Stimulated activated CD8-positive, alpha-beta memory T cell treated with anti-CD3 and anti-CD28 coated beads, Interleukin-15, amount 100 ng/mL, for 4 hours (primary cell): ENCODE measurements at regions not wholly inside any gene's neighbourhood (a gene's known extent, or its start where the extent isn't known, plus 50 kb on each side); places are given as distances from the start of the nearest gene placed in this dataset.

Source experiments
- DNase-seq, 2 donors: peaks; one replicate each; pipeline ENCODE4 v3.0.0-alpha.2; 2020; ENCODE audit warnings: low read depth in 2 of 2

- no peak for DNase-seq
Measured at GRCh38 chr2:121159291-121160071, 125.5 kb downstream of the TFCP2L1 start.

GRCh38 chr2:121160366-121160765 lies 124.6 kb downstream of the TFCP2L1 start:
- DNase-seq = no peak

GRCh38 chr2:121161272-121161671 lies 123.7 kb downstream of the TFCP2L1 start:
- DNase-seq = no peak

GRCh38 chr2:121162893-121163292 lies 122.1 kb downstream of the TFCP2L1 start:
- no peak for DNase-seq

GRCh38 chr2:121164042-121164441 lies 121.0 kb downstream of the TFCP2L1 start:
- DNase-seq = no peak

GRCh38 chr2:121165038-121165542 lies 119.9 kb downstream of the TFCP2L1 start:
- DNase-seq = no peak
